Loucy (cell line): ENCODE measurements at regions not wholly inside any gene's neighbourhood (a gene's known extent, or its start where the extent isn't known, plus 50 kb on each side); places are given as distances from the start of the nearest gene placed in this dataset.

Experiments
- H2AFZ ChIP-seq: fragments of 200-600 bp; sonication (generic); 2 replicates; pipeline ENCODE4 v1.6.0; 2016; ENCODE audit warnings: antibody characterized with exemption, mild to moderate bottlenecking, low read length, moderate library complexity
- H3F3A ChIP-seq: fragments of 200-600 bp; 2 replicates; pipeline ENCODE4 v1.6.0; 2016; ENCODE audit warnings: antibody characterized with exemption, low read depth, mild to moderate bottlenecking
- H3K27me3 ChIP-seq: fragments of 200-600 bp; sonication (generic); 2 replicates; pipeline ENCODE4 v1.6.1; 2014; ENCODE audit warnings: low read length, mild to moderate bottlenecking; ENCODE audit not compliant: insufficient read depth, poor library complexity, severe bottlenecking
- H3K36me3 ChIP-seq: fragments of 200-600 bp; sonication (generic); 2 replicates; pipeline ENCODE4 v1.6.1; 2016; ENCODE audit warnings: low read length; ENCODE audit not compliant: insufficient read depth
- H3K4me1 ChIP-seq: fragments of 200-600 bp; sonication (generic); 2 replicates; pipeline ENCODE4 v1.5.1; 2014; ENCODE audit warnings: low read length, mild to moderate bottlenecking; ENCODE audit not compliant: insufficient read depth, poor library complexity, severe bottlenecking
- H3K4me2 ChIP-seq: fragments of 200-600 bp; sonication (generic); 2 replicates; pipeline ENCODE4 v1.6.0; 2014; ENCODE audit warnings: antibody characterized with exemption, low read length, low read depth, mild to moderate bottlenecking; ENCODE audit not compliant: poor library complexity, severe bottlenecking
- H3K4me3 ChIP-seq: fragments of 200-600 bp; sonication (generic); 2 replicates; pipeline ENCODE4 v1.5.1; 2014; ENCODE audit warnings: low read length, mild to moderate bottlenecking, mixed read lengths; ENCODE audit not compliant: poor library complexity, severe bottlenecking
- H3K79me2 ChIP-seq: fragments of 200-600 bp; sonication (generic); 2 replicates; pipeline ENCODE4 v1.6.1; 2014; ENCODE audit warnings: low read length; ENCODE audit not compliant: insufficient read depth
- H3K9ac ChIP-seq: fragments of 200-600 bp; sonication (generic); 2 replicates; pipeline ENCODE4 v1.6.0; 2014; ENCODE audit warnings: mild to moderate bottlenecking, low read depth, low read length, moderate library complexity; ENCODE audit not compliant: poor library complexity, severe bottlenecking
- H3K9me2 ChIP-seq: fragments of 200-600 bp; sonication (generic); replicated peaks from 2 replicates; pipeline ENCODE4 v1.6.1; 2016; ENCODE audit warnings: low read depth, low read length, mixed read lengths
- H3K9me3 ChIP-seq: fragments of 200-600 bp; sonication (generic); 2 replicates; pipeline ENCODE4 v1.6.1; 2014; ENCODE audit warnings: mild to moderate bottlenecking, antibody characterized with exemption, low read length, low read depth; ENCODE audit not compliant: insufficient read depth
- H4K20me1 ChIP-seq: fragments of 200-600 bp; sonication (generic); 2 replicates; pipeline ENCODE4 v1.6.0; 2014; ENCODE audit warnings: antibody characterized with exemption, low read length, mild to moderate bottlenecking; ENCODE audit not compliant: insufficient read depth, poor library complexity, severe bottlenecking
- CTCF ChIP-seq: fragments of 200-600 bp; sonication (generic); conservative IDR thresholded peaks from 2 replicates; pipeline ENCODE4 v1.5.1; 2014; ENCODE audit warnings: mild to moderate bottlenecking, antibody characterized with exemption, low read length
- EZH2phosphoT487 ChIP-seq: fragments of 200-600 bp; IDR thresholded peaks from 2 replicates; pipeline ENCODE4 v1.6.1; 2018; ENCODE audit warnings: antibody characterized with exemption, mild to moderate bottlenecking, moderate library complexity, borderline replicate concordance

DNA sequence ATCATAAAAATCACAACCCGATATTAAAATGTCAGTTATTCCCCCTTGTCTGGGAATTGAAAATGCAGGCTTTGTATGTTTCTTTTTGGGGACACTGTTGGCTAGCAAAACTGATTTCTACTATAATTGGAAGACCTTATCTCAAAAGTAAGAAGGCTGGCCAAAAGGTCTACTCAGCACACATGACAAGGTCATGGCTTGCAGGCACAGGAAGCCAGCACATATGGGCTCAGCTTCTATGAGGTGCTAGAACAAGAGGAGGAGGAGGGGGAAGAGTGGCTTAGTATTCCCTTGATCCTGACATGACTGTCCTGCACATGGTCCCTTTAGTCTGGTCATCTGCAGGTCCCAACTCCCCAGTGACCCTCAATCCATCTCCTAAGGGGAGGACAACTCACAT lies 681.2 kb downstream of the SQOR start:
- Histone ChIP-seq H3K79me2 (no peaks in the 10 kb centered on the region), H3K4me2 (no peak overlapping the region), H2AFZ (no peak overlapping the region), H3K4me1 (no peaks in the 10 kb centered on the region), H4K20me1 (no peaks in the 10 kb centered on the region), H3F3A (no peaks in the 10 kb centered on the region), H3K9ac (no peak overlapping the region), H3K9me2 (no peaks in the 10 kb centered on the region), H3K4me3 (no peak overlapping the region), H3K27me3 (no peaks in the 10 kb centered on the region), H3K36me3 (no peaks in the 10 kb centered on the region), H3K9me3 (no peaks in the 10 kb centered on the region)
- TF ChIP-seq EZH2phosphoT487 (no peak), CTCF (no peak)

DNA sequence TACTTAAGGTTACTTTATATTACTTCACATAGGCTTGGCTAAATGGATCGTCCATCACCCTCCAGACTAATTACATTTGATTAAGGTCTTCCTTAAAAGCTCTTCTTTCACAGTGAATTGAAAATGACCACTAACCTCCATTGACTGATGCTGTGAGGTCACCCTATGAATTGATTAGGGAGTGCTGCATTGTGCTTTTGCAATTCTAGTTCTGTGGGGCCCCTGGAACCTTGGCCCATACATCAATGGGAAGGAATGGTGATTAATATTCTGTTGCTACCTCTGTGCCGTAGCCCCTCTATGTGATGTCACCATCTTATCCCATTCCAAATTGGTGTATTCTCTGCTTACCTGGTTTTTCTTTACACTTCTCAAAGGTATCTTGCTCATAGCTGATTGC lies 682.2 kb downstream of the SQOR start:
- Histone ChIP-seq H3K9ac (no peak overlapping the region), H3K9me3 (no peaks in the 10 kb centered on the region), H3K27me3 (no peaks in the 10 kb centered on the region), H3K4me1 (no peaks in the 10 kb centered on the region), H3K9me2 (no peaks in the 10 kb centered on the region), H3K4me2 (no peak overlapping the region), H3K4me3 (no peak overlapping the region), H4K20me1 (no peaks in the 10 kb centered on the region), H3F3A (no peaks in the 10 kb centered on the region), H3K36me3 (no peaks in the 10 kb centered on the region), H2AFZ (no peak overlapping the region), H3K79me2 (no peaks in the 10 kb centered on the region)
- TF ChIP-seq CTCF: no peak
- TF ChIP-seq EZH2phosphoT487: no peak

- Histone ChIP-seq H3K4me1 (no peaks in the 10 kb centered on the region), H3K4me2 (no peak overlapping the region), H3K4me3 (no peak overlapping the region), H3K9ac (no peak overlapping the region), H2AFZ (no peak overlapping the region), H3K9me3 (no peaks in the 10 kb centered on the region), H3K79me2 (no peaks in the 10 kb centered on the region), H3K36me3 (no peaks in the 10 kb centered on the region), H3K27me3 (no peaks in the 10 kb centered on the region), H3K9me2 (no peaks in the 10 kb centered on the region), H4K20me1 (no peaks in the 10 kb centered on the region), H3F3A (no peaks in the 10 kb centered on the region)
- no peak for TF ChIP-seq EZH2phosphoT487
- no peak for TF ChIP-seq CTCF
Measured at GRCh38 chr15:46322753-46323152, 687.9 kb downstream of the SQOR start.
